Endothelial cell (in vitro differentiated cells): ENCODE measurements at regions not wholly inside any gene's neighbourhood (a gene's known extent, or its start where the extent isn't known, plus 50 kb on each side); places are given as distances from the start of the nearest gene placed in this dataset.
"Not testable (repeated sequence)": the region's sequence is repeated elsewhere in the genome, so short reads cannot be mapped to it uniquely, and the experiment has no call there.

Experiments used
- DNase-seq: peaks from one replicate; pipeline ENCODE4 v3.0.0; 2021; ENCODE audit warnings: low spot score
- H3K27ac Mint-ChIP-seq: one replicate; pipeline ENCODE4 v1.8.0; 2021; ENCODE audit warnings: mixed read lengths, inconsistent platforms; ENCODE audit not compliant: unreplicated experiment
- H3K27me3 Mint-ChIP-seq: one replicate; pipeline ENCODE4 v1.8.0; 2021; ENCODE audit warnings: mild to moderate bottlenecking, moderate library complexity, mixed read lengths, inconsistent platforms; ENCODE audit not compliant: unreplicated experiment
- H3K36me3 Mint-ChIP-seq: one replicate; pipeline ENCODE4 v1.8.0; 2021; ENCODE audit warnings: mild to moderate bottlenecking, low read depth, mixed read lengths, inconsistent platforms; ENCODE audit not compliant: unreplicated experiment
- H3K4me1 Mint-ChIP-seq: one replicate; pipeline ENCODE4 v1.8.0; 2021; ENCODE audit warnings: mild to moderate bottlenecking, mixed read lengths, inconsistent platforms; ENCODE audit not compliant: unreplicated experiment
- H3K4me3 Mint-ChIP-seq: one replicate; pipeline ENCODE4 v1.8.0; 2021; ENCODE audit warnings: mild to moderate bottlenecking, mixed read lengths, inconsistent platforms; ENCODE audit not compliant: unreplicated experiment
- H3K9me3 Mint-ChIP-seq: one replicate; pipeline ENCODE4 v1.8.0; 2021; ENCODE audit warnings: mixed read lengths, inconsistent platforms; ENCODE audit not compliant: unreplicated experiment
- CTCF ChIP-seq: fragments of 200-600 bp; sonication (generic); IDR thresholded peaks from one replicate; pipeline ENCODE4 v1.5.0; 2021; ENCODE audit warnings: antibody characterized with exemption; ENCODE audit not compliant: unreplicated experiment

- DNase-seq: no peak
- TF ChIP-seq CTCF: no peak
- Mint-ChIP-seq H3K36me3 (no peaks in the 10 kb centered on the region), H3K4me1 (peaks cover 14% of the 10 kb centered on the region), H3K27me3 (no peaks in the 10 kb centered on the region), H3K4me3 (no peak overlapping the region), H3K9me3 (no peaks in the 10 kb centered on the region), H3K27ac (no peak overlapping the region)
Observed at GRCh38 chr3:139231555-139232281, 112.1 kb upstream of the MRPS22 start.

GRCh38 chr3:139232341-139232740 is 111.5 kb upstream of the MRPS22 start:
- not testable (repeated sequence) for H3K27me3 Mint-ChIP-seq, H3K9me3 Mint-ChIP-seq, H3K36me3 Mint-ChIP-seq, DNase-seq, H3K27ac Mint-ChIP-seq, H3K4me3 Mint-ChIP-seq
- peaks cover 14% of the 10 kb centered on the region for H3K4me1 Mint-ChIP-seq

- peaks cover 2% of the 10 kb centered on the region for H3K27me3 Mint-ChIP-seq
- H3K4me1 Mint-ChIP-seq: peaks cover 17% of the 10 kb centered on the region
- no peaks in the 10 kb centered on the region for H3K36me3 Mint-ChIP-seq
- no peak overlapping the region for H3K4me3 Mint-ChIP-seq
- TF ChIP-seq CTCF: no peak
- no peak overlapping the region for H3K27ac Mint-ChIP-seq
- DNase-seq: no peak
- H3K9me3 Mint-ChIP-seq: no peaks in the 10 kb centered on the region
Observed at GRCh38 chr3:139234491-139234890, 109.3 kb upstream of the MRPS22 start.

GRCh38 chr3:139235192-139235591 is 108.6 kb upstream of the MRPS22 start:
- H3K4me3 Mint-ChIP-seq: no peak overlapping the region
- no peaks in the 10 kb centered on the region for H3K36me3 Mint-ChIP-seq
- H3K27me3 Mint-ChIP-seq: peaks cover 2% of the 10 kb centered on the region
- no peaks in the 10 kb centered on the region for H3K9me3 Mint-ChIP-seq
- H3K4me1 Mint-ChIP-seq: peaks cover 17% of the 10 kb centered on the region
- H3K27ac Mint-ChIP-seq: no peak overlapping the region
- no peak for DNase-seq
- no peak for TF ChIP-seq CTCF

GRCh38 chr3:139236336-139236735 is 107.5 kb upstream of the MRPS22 start:
- no peak for TF ChIP-seq CTCF
- no peak for DNase-seq
- Mint-ChIP-seq H3K4me1 (peaks cover 17% of the 10 kb centered on the region), H3K36me3 (no peaks in the 10 kb centered on the region), H3K9me3 (no peaks in the 10 kb centered on the region), H3K27ac (no peak overlapping the region), H3K4me3 (no peak overlapping the region), H3K27me3 (peaks cover 2% of the 10 kb centered on the region)
